Prostate gland (tissue), 2 donors: ENCODE measurements at regions not wholly inside any gene's neighbourhood (a gene's known extent, or its start where the extent isn't known, plus 50 kb on each side); places are given as distances from the start of the nearest gene placed in this dataset.

Experiments
- DNase-seq: peaks from one replicate; pipeline ENCODE4 v3.0.0-alpha.2; 2019; ENCODE audit warnings: low spot score
- H3K27ac ChIP-seq, 2 donors: fragments of 200-600 bp; sonication (generic); 2 replicates each; pipeline ENCODE4 v1.5.1; 2017 to 2019
- H3K27me3 ChIP-seq: fragments of 200-600 bp; sonication (generic); replicated peaks from 2 replicates; pipeline ENCODE4 v1.5.1; 2019; ENCODE audit not compliant: insufficient read depth
- H3K36me3 ChIP-seq, 2 donors: fragments of 200-600 bp; sonication (generic); 1 replicate in 1 of 2; 2 replicates in 1 of 2; pipeline versions ENCODE4 v1.5.1 to v1.8.1; 2017 to 2019
- H3K4me1 ChIP-seq: fragments of 200-600 bp; sonication (generic); replicated peaks from 2 replicates; pipeline ENCODE4 v1.5.1; 2019
- H3K4me3 ChIP-seq, 2 donors: fragments of 200-600 bp; sonication (generic); 2 replicates each; pipeline ENCODE4 v1.5.1; 2017 to 2019
- H3K9me3 ChIP-seq: fragments of 200-600 bp; sonication (generic); 2 replicates; pipeline ENCODE4 v1.5.1; 2017
- POLR2A ChIP-seq: fragments of 450-650 bp; IDR thresholded peaks from one replicate; pipeline ENCODE4 v1.6.1; 2016; ENCODE audit warnings: antibody characterized with exemption, mild to moderate bottlenecking
- POLR2AphosphoS5 ChIP-seq: sonication (generic); formaldehyde crosslinking; IDR thresholded peaks from one replicate; pipeline ENCODE4 v1.6.1; 2017; ENCODE audit warnings: antibody characterized with exemption
- WGBS: methylation state at CpG from one replicate; pipeline ENCODE4 v1.1.5; 2018; 5-methylcytosine and 5-hydroxymethylcytosine counted together
- intact Hi-C: fragments of 100-400 bp; cut with DNase I; formaldehyde crosslinking; loops from one replicate; pipeline ENCODE4 v1.14.2; 2022
- TF ChIP-seq, protein P1 (sequence below), 4 experiments: fragments of 200-600 bp in 2 of 4; fragments of 450-650 bp in 2 of 4; sonication (generic) in 2 of 4; IDR thresholded peaks; 1 replicate in 3 of 4; 2 replicates in 1 of 4; pipeline ENCODE4 v1.5.1; 2016 to 2019; ENCODE audit warnings: antibody characterized with exemption in 4 of 4, mild to moderate bottlenecking in 2 of 4, moderate library complexity in 2 of 4

DNA sequence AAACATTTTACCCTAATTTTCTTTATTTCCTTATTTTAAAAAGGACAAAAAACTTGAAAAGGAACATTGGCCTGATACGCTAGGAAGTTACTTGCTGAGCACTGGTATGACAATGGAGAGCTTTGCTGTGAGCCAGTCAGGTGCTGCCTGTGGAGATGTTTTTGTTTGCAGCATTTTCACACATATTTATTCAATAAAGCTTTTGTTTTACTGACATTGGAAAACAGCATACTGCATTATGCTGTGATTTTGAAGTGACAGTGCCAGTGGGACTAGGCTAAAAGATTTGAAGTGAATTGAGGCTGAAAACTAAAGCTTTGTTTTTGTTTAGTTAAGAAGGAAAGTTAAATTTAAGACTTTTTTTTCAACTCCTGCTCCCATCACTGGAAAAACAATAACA lies 470.7 kb upstream of the ZEB2 start:
- Histone ChIP-seq H3K9me3 (no peaks in the 10 kb centered on the region), H3K27me3 (no peaks in the 10 kb centered on the region), H3K4me3 (no peak overlapping the region), H3K4me1 (no peaks in the 10 kb centered on the region), H3K27ac (no peak overlapping the region), H3K36me3 (no peaks in the 10 kb centered on the region)
- TF ChIP-seq POLR2AphosphoS5 (no peak), POLR2A (no peak)
- TF ChIP-seq, protein P1, sequence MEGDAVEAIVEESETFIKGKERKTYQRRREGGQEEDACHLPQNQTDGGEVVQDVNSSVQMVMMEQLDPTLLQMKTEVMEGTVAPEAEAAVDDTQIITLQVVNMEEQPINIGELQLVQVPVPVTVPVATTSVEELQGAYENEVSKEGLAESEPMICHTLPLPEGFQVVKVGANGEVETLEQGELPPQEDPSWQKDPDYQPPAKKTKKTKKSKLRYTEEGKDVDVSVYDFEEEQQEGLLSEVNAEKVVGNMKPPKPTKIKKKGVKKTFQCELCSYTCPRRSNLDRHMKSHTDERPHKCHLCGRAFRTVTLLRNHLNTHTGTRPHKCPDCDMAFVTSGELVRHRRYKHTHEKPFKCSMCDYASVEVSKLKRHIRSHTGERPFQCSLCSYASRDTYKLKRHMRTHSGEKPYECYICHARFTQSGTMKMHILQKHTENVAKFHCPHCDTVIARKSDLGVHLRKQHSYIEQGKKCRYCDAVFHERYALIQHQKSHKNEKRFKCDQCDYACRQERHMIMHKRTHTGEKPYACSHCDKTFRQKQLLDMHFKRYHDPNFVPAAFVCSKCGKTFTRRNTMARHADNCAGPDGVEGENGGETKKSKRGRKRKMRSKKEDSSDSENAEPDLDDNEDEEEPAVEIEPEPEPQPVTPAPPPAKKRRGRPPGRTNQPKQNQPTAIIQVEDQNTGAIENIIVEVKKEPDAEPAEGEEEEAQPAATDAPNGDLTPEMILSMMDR (IDR thresholded peaks at IDR 0.05): no peak
- no peak for DNase-seq
- intact Hi-C loops: no loop called here
- WGBS: 98% methylated on average over 1 of the region's 1 CpG

DNA sequence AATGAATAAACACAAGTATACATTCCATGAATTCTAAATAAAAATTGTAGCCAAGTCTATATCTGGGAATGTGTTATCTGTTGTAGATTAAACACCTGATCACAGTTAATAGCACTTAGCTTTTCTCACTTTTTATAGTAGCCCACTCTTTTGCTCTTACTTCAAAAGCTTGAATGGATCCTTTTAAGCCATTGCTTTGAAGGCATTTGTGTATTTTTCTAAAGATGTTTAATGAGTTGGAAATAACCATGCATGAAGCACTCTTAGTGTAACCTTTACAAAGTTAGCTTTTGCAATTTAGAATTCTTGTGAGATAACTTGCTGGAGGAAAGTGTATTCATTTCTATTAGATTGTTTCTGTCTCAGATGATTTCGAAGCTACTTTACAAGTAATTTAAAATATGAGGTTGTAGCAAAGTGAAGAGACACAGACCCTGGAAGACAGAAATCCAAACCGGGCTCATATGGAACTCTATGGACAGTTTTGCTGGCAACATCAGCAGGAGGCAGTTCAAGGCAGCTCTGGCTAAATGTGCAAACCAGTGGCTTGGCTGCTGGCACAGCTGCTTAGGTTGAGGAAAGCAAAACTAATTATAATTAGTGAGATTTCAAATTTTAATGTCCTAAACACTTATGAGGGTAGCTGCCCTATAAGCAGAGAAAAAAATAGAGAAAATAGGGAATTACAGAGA lies 469.8 kb upstream of the ZEB2 start:
- Histone ChIP-seq H3K27me3 (no peaks in the 10 kb centered on the region), H3K36me3 (no peaks in the 10 kb centered on the region), H3K27ac (no peak overlapping the region), H3K4me1 (no peaks in the 10 kb centered on the region), H3K4me3 (no peak overlapping the region), H3K9me3 (no peaks in the 10 kb centered on the region)
- TF ChIP-seq, protein P1 (IDR thresholded peaks at IDR 0.05): no peak
- TF ChIP-seq POLR2AphosphoS5 (no peak), POLR2A (no peak)
- intact Hi-C loops: no loop called here
- DNase-seq: no peak
- WGBS: 43% methylated on average over 2 of the region's 2 CpGs

DNA sequence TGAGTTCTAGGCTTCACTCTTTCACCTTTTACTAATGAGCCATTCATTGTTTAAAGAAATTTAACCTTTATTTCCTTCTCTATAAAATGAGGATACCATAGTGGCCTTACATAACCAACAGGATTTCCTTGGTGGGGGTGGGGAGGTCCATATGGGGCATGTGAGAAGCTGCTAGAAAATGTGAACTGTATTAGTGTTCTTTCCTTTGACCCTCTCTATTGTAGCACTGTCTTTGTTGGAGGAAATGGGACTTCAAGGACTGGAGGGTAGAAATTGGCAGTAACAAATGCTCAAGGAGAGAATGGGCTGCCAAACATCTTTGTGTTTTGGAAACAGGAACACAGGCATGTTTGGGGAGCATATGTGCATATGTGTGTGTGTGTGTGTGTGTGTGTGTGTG lies 468.7 kb upstream of the ZEB2 start:
- no peaks in the 10 kb centered on the region for H3K36me3 ChIP-seq
- TF ChIP-seq POLR2AphosphoS5 (no peak), POLR2A (no peak)
- TF ChIP-seq, protein P1 (IDR thresholded peaks at IDR 0.05): no peak
- no peaks in the 10 kb centered on the region for H3K27me3 ChIP-seq
- intact Hi-C loops: no loop called here
- H3K27ac ChIP-seq: no peak overlapping the region
- no peaks in the 10 kb centered on the region for H3K9me3 ChIP-seq
- H3K4me3 ChIP-seq: no peak overlapping the region
- no peaks in the 10 kb centered on the region for H3K4me1 ChIP-seq
- DNase-seq: no peak

DNA sequence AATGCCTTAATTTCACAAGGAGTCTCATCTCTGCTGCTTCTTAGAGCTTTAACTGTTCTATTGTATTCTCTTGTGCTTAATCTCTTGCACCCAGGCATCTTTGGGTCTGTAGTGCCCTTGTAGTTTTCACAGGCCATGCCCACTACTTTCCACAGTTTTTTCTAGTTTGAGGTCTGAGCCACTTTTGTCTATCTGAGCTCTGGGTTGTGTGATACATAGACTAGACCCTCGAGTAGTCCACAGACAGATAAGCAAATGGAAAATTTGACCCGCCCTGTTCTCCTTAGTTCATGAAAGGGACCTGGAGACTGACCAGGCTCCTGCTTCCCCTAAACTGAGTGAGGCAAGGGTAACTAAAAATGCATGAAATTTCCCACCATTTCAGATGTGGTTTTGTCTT lies 466.8 kb upstream of the ZEB2 start:
- no peak overlapping the region for H3K27ac ChIP-seq
- no peaks in the 10 kb centered on the region for H3K9me3 ChIP-seq
- intact Hi-C loops: no loop called here
- H3K4me1 ChIP-seq: no peaks in the 10 kb centered on the region
- no peaks in the 10 kb centered on the region for H3K36me3 ChIP-seq
- no peak for DNase-seq
- H3K4me3 ChIP-seq: no peak overlapping the region
- H3K27me3 ChIP-seq: no peaks in the 10 kb centered on the region
- WGBS: 92% methylated on average over 2 of the region's 2 CpGs
- TF ChIP-seq POLR2AphosphoS5: no peak
- TF ChIP-seq, protein P1 (IDR thresholded peaks at IDR 0.05): no peak

DNA sequence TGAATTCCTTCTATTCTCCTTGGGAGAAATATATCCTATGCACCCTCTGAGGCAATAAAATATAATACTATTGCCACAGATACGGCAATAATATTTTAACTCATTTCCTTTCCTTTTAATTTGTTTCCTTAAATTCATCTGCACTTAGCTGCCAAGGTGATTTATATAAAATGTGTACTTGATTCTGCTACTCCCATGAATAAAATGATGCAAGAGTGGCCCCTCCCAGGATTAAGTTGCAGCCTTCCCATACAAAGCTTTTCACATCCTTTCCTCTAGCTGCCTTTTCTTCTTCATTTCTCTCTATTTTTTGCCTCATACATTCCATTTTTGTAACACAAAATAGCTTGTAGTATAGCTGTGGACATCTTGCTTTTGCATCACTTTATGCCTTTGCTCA lies 464.1 kb upstream of the ZEB2 start:
- intact Hi-C loops: no loop called here
- DNase-seq: no peak
- Histone ChIP-seq H3K27ac (no peak overlapping the region), H3K9me3 (no peaks in the 10 kb centered on the region), H3K4me3 (no peak overlapping the region), H3K27me3 (no peaks in the 10 kb centered on the region), H3K36me3 (no peaks in the 10 kb centered on the region), H3K4me1 (no peaks in the 10 kb centered on the region)
- TF ChIP-seq POLR2AphosphoS5 (no peak), POLR2A (no peak)
- TF ChIP-seq, protein P1 (IDR thresholded peaks at IDR 0.05): no peak
- WGBS: 82% methylated on average over 1 of the region's 1 CpG
